HepG2 (cell line): ENCODE measurements at regions not wholly inside any gene's neighbourhood (a gene's known extent, or its start where the extent isn't known, plus 50 kb on each side); places are given as distances from the start of the nearest gene placed in this dataset.

Source experiments
- NFRKB ChIP-seq: fragments of 450-650 bp; IDR thresholded peaks from 2 replicates; pipeline ENCODE4 v1.6.1; 2017
- REST ChIP-seq, 2 experiments: IDR thresholded peaks; 2 replicates each; pipeline ENCODE4 v1.6.1; 2011 to 2012; ENCODE audit warnings: low read length in 2 of 2, borderline replicate concordance in 1 of 2, low read depth in 1 of 2, mild to moderate bottlenecking in 1 of 2, moderate library complexity in 1 of 2
- ZNF691 ChIP-seq: sonication (generic); formaldehyde crosslinking; IDR thresholded peaks from 2 replicates; pipeline ENCODE4 v1.4.0; 2020; ENCODE audit warnings: missing genetic modification reagents, low read depth, mild to moderate bottlenecking, borderline replicate concordance

- TF ChIP-seq REST (IDR thresholded peaks at IDR 0.05; ENCODE audit: borderline replicate concordance in 1 of 2, low read depth in 1 of 2, low read length in 2 of 2) (no peak), NFRKB (no peak), ZNF691 (CRISPR knock-in tag) (no peak)
These were observed 67.5 kb upstream of the FAM241A start for GRCh38 chr4:112077743-112078142.
